Left colon (tissue), 2 donors: ENCODE measurements at regions not wholly inside any gene's neighbourhood (a gene's known extent, or its start where the extent isn't known, plus 50 kb on each side); places are given as distances from the start of the nearest gene placed in this dataset.
"Not testable (repeated sequence)": the region's sequence is repeated elsewhere in the genome, so short reads cannot be mapped to it uniquely, and the experiment has no call there.

Source experiments
- ATAC-seq: fragments of 200-7000 bp; cut with Tn5 transposase; one replicate; pipeline ENCODE4 v1.9.1; 2020; ENCODE audit warnings: mild to moderate bottlenecking, moderate library complexity
- DNase-seq, 2 donors: peaks; one replicate each; pipeline ENCODE4 v3.0.0-alpha.2; 2020
- intact Hi-C, 2 donors: fragments of 100-400 bp; cut with DNase I in 1 of 2; cut with micrococcal nuclease in 1 of 2; formaldehyde crosslinking; loops; one replicate each; pipeline versions ENCODE4 v1.11.2 to v1.14.0; 2022; cut with DNase I, micrococcal nuclease
- donor health status: DM: no; HTN: no; CAD: no.
- donor health status: DM: yes; HTN: yes; CAD: no.

DNA sequence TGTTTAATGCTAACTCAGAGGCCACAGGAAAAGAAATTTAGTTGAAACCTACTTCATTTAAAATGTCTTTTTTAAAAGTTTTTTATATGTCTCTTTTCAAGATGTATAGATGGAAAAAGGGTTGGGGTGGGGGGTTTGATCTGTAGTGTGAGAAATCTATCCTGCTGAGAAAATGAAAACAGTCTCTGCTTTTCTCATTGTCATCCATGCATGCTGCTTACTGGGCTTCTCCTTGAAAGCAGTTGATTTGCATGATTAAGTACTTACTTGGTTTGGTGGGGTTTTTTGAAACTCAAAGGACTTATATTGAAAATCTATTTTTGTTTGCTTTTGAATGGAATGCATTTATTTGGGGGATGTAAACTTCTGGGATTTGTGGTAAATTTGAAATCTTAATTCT, 313.6 kb upstream of the DKK2 start:
- no peak for ATAC-seq
- intact Hi-C loops, result no loop called here
- no peak for DNase-seq

GRCh38 chr4:107349266-107349665, 313.2 kb upstream of the DKK2 start:
- DNase-seq (no peak), ATAC-seq (no peak)
- intact Hi-C loops, result no loop called here

DNA sequence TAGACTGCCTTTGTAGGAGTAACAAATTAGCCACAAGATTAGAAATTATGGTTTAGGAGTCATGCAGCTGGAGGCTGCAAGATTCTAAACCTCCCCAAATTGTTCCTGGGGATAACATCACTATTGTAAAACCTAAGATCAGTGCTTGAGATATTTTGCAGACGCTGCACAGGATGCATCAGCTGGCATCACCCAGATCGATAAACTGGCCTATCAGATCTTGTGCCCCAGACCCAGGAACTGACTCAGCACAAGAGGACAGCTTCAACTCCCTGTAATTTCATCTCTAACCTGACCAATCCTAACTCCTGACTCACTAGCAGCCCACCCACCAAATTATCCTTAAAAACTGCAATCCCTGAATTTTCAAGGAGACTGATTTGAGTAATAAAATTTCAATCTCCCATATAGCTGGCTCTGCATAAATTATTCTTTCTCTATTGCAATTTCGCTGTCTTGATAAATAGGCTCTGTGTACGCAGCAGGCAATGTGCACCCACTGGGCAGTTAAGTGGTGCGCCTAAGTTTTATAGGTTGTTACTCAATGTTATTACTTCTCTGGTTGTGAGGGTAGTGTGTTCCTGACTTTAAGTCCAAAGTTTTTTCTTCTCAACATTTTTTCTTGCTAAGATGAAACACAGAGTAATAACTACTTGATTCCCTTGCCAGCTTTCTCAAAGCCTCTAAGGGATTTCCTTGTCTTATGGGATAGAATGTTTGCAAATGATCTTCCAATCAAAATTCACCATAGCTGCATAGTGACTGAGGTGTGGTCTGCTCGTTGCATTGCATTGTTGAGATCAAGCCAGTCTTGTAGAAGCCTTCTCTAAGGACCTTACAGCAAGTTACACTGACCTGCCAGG, 312.3 kb upstream of the DKK2 start:
- DNase-seq (no peak), ATAC-seq (no peak)
- intact Hi-C loops, result no loop called here

DNA sequence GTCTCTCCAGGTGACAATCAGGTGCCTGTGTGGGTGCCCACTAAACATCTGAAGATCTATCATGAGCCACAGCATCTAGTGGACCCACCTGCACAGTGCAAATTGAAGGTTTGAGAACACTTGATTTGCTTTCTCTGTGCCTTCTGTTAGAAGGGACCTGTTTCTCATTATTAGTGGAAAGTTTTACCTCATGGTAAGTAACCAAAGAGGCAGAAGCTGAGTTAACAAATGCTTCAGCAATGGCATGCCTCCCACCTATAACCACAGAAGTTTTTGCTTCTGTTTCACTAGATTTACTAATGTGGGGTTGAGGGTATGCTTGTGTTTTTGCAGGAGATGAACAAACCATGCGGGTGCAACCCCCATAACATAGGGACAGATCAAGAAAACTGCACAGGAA, 297.4 kb upstream of the DKK2 start:
- no peak for ATAC-seq
- intact Hi-C loops, result no loop called here
- no peak for DNase-seq

- intact Hi-C loops, ATAC-seq, DNase-seq: not testable (repeated sequence)
Observed at GRCh38 chr4:107332656-107333055, 296.5 kb upstream of the DKK2 start.

- no peak for DNase-seq
Observed at GRCh38 chr4:107330916-107331315, 294.8 kb upstream of the DKK2 start.

GRCh38 chr4:107319386-107319785, 283.3 kb upstream of the DKK2 start:
- intact Hi-C loops, result no loop called here
- no peak for DNase-seq
- ATAC-seq, result no peak

More at GRCh38 chr4:107330916-107331315, 294.8 kb upstream of the DKK2 start:
- no peak for ATAC-seq
- intact Hi-C loops, result no loop called here

DNA sequence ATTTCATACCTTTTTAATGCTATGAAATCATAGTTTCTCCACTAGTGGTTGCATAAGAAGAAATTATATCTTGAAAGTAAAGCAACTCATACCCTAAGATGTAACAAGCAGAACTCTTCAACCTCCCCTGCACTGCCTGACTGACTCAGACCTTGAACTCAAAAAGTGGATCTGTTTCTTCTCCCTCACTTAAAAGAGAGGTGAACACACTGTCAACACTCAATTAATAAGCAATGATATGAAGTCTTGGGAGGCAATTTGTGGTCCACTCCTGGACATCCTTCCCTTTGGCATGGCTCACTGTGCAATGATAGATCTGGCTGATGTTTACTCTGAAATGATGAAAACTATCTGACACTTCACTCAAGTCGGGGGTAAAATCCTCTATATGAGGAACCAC, 282.0 kb upstream of the DKK2 start:
- ATAC-seq (no peak), DNase-seq (no peak)
- intact Hi-C loops, result no loop called here

DNA sequence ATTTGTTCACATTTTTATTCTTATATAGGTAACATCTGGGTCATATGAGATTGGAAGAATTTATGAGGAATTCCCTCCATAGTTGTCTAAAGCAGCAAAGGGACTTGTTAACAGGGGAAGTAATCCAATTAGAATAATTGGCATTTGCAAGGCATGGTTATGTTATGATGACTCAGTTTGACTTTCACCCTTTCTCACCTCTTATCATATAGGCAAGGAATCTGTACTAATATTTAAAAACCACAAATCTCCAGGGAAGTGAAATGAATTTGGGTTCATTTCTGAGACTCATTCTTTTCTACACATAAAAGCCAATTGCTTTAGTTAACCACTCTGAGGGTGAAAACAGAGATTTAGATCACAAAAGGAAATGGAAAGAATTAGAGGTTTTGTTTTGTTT, 281.5 kb upstream of the DKK2 start:
- intact Hi-C loops, result no loop called here
- no peak for DNase-seq
- no peak for ATAC-seq

DNA sequence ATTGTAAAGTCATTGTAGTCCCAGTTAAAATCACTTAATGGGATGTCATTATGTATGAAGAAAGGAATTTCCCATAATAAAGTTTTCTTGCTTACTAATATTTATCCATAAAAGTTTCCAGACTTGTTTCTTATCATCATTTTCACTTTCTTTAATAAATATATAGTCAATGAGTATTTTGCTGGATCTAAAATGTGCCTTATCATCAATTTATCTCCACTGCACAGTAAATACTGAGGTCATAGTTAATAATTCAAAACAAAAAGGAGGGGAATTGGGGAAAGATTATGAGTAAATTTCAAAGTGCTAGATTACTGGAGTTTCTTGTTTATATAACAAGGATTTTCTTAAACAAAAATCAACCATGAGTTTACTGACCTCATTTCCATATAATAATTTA, 279.5 kb upstream of the DKK2 start:
- intact Hi-C loops, result no loop called here
- DNase-seq (no peak), ATAC-seq (no peak)

- no peak for DNase-seq
- intact Hi-C loops, result no loop called here
- ATAC-seq, result no peak
Observed at GRCh38 chr4:107314156-107314555, 278.0 kb upstream of the DKK2 start.

DNA sequence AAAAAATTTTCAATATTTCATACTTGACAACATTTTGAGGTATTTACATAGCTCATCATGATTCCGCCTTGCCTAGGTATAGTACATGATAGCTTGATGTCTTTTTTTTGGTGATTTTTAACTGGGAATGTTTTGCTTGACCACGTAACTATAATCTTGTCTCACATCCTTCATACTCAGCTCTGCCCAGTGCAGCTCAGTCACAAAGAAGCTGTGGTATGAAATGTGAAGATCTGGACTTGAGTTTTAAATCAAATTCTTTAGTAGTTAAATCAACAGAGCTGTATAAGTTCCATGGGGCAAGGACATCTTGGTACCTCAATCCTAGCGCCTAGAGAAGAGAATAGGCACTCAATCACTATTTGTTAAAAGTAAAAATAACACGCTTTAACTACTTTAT, 276.3 kb upstream of the DKK2 start:
- no peak for DNase-seq
- intact Hi-C loops, result no loop called here
- ATAC-seq, result no peak

- intact Hi-C loops, result no loop called here
- DNase-seq (no peak), ATAC-seq (no peak)
Observed at GRCh38 chr4:107304699-107305286, 268.7 kb upstream of the DKK2 start.

- intact Hi-C loops, result no loop called here
- ATAC-seq, result no peak
- DNase-seq, result no peak
Observed at GRCh38 chr4:107299646-107300045, 263.5 kb upstream of the DKK2 start.

DNA sequence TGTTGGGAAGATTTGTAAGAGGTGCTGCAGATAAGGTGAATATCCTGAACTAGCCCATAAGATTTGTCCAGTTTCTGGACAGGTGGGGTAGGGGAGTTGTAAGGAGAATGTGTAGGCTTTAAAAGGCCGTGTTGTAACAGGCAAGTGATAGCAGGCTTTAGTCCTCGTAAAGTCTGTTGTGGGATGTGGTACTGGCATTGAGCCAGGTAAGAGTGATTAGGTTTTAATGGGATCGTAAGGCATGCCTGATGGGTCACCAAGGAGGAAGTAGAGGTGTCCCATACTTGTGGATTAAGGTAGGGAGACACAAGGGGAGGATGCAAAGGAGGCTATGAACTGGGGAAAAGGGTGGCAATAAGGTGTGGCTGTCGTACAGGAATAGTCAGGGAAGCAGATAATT, 256.9 kb upstream of the DKK2 start:
- intact Hi-C loops, result no loop called here
- no peak for DNase-seq
- no peak for ATAC-seq

DNA sequence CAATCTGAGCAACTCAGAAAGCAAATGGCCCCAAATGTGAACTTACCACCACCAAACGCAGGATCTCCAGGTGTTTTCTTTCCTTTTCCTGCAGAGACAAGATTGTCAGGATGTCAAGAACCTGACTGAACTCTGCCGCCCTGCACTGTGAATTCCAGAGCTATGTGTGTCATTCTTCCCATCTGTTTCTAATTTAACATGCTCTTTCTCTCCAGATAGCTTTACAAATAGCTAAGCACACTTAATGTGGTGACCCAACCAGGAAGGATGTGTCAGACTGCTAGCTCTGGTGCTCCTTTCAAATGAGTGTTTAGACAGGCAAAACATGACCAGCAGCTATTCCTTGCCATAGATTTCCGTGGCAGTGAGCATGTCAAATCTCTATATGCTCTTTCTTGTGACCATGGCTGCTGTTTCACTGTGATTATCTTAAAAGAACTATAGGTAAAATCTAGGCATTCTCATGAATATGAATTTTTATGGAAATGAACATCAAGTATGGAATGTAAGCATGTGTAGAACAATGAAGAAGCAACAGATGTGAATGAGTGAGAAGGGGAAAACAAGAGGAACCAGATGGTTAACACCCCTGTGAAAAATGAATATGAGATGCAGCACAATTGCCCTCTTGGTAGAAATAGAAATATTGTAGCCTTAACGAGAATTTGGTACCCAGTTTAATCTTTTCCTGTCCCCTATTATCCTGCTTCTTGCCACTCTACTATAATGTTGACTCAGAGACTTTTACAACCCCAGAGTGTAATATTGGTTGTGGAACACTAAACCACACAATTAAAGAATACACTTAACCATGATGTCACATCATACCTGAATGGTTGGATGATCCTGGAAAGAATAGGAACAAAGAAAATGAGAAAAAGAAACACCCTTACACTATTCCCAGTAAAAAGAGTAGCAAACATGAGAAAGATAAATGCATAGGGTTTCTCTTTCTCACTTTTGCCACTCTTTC, 247.8 kb upstream of the DKK2 start:
- DNase-seq, result no peak
- ATAC-seq, result no peak
- intact Hi-C loops, result no loop called here

GRCh38 chr4:107279733-107280132, 243.6 kb upstream of the DKK2 start:
- ATAC-seq (no peak), DNase-seq (no peak)
- intact Hi-C loops, result no loop called here

GRCh38 chr4:107278791-107279483, 242.8 kb upstream of the DKK2 start:
- intact Hi-C loops, result no loop called here

GRCh38 chr4:107276052-107276451, 239.9 kb upstream of the DKK2 start:
- intact Hi-C loops, result no loop called here
- DNase-seq, result no peak
- ATAC-seq, result no peak

More at GRCh38 chr4:107278791-107279483, 242.8 kb upstream of the DKK2 start:
- no peak for ATAC-seq
- DNase-seq, result no peak
